Adipocyte (in vitro differentiated cells): ENCODE measurements at regions not wholly inside any gene's neighbourhood (a gene's known extent, or its start where the extent isn't known, plus 50 kb on each side); places are given as distances from the start of the nearest gene placed in this dataset.
"Not testable (repeated sequence)": the region's sequence is repeated elsewhere in the genome, so short reads cannot be mapped to it uniquely, and the experiment has no call there.

Experiments used
- DNase-seq: peaks from one replicate; pipeline ENCODE4 v3.0.0-alpha.2; 2015; ENCODE audit warnings: low read depth
- H3K27me3 ChIP-seq: replicated peaks from 2 replicates; pipeline ENCODE4 v1.7.0; 2013; ENCODE audit warnings: mild to moderate bottlenecking, low read length, moderate library complexity; ENCODE audit not compliant: control insufficient read depth, insufficient read depth
- H3K36me3 ChIP-seq: 2 replicates; pipeline ENCODE4 v1.7.0; 2013; ENCODE audit warnings: low read length, mild to moderate bottlenecking, moderate library complexity; ENCODE audit not compliant: control insufficient read depth, insufficient read depth, severe bottlenecking
- H3K4me1 ChIP-seq: 2 replicates; pipeline ENCODE4 v1.7.0; 2013; ENCODE audit warnings: mild to moderate bottlenecking, low read length, moderate library complexity; ENCODE audit not compliant: control insufficient read depth, insufficient read depth
- H3K4me3 ChIP-seq: 2 replicates; pipeline ENCODE4 v1.7.0; 2013; ENCODE audit warnings: mild to moderate bottlenecking, low read length, moderate library complexity
- H3K9ac ChIP-seq: 2 replicates; pipeline ENCODE4 v1.7.0; 2013; ENCODE audit warnings: mild to moderate bottlenecking, low read length, moderate library complexity
- H3K9me3 ChIP-seq: 2 replicates; pipeline ENCODE4 v1.7.0; 2013; ENCODE audit warnings: mild to moderate bottlenecking, low read length, moderate library complexity; ENCODE audit not compliant: control insufficient read depth

- Histone ChIP-seq H3K36me3 (no peaks in the 10 kb centered on the region), H3K4me3 (no peak overlapping the region), H3K4me1 (no peaks in the 10 kb centered on the region), H3K9me3 (no peaks in the 10 kb centered on the region), H3K9ac (no peak overlapping the region), H3K27me3 (no peaks in the 10 kb centered on the region)
- DNase-seq: no peak
Measured at GRCh38 chr12:83629931-83630330, 943.2 kb downstream of the TMTC2 start.

GRCh38 chr12:83622205-83622604 is 935.5 kb downstream of the TMTC2 start:
- Histone ChIP-seq H3K4me3 (no peak overlapping the region), H3K4me1 (peaks cover 3% of the 10 kb centered on the region), H3K27me3 (no peaks in the 10 kb centered on the region), H3K36me3 (no peaks in the 10 kb centered on the region), H3K9ac (no peak overlapping the region), H3K9me3 (no peaks in the 10 kb centered on the region)
- no peak for DNase-seq

- Histone ChIP-seq H3K36me3 (no peaks in the 10 kb centered on the region), H3K27me3 (no peaks in the 10 kb centered on the region), H3K4me1 (peaks cover 3% of the 10 kb centered on the region), H3K9ac (no peak overlapping the region), H3K4me3 (no peak overlapping the region), H3K9me3 (no peaks in the 10 kb centered on the region)
- no peak for DNase-seq
Measured at GRCh38 chr12:83619973-83620372, 933.3 kb downstream of the TMTC2 start.

GRCh38 chr12:83615152-83615551 is 928.4 kb downstream of the TMTC2 start:
- H3K4me3 ChIP-seq: no peak overlapping the region
- no peaks in the 10 kb centered on the region for H3K36me3 ChIP-seq
- H3K9me3 ChIP-seq: peaks cover 23% of the 10 kb centered on the region
- H3K4me1 ChIP-seq: no peaks in the 10 kb centered on the region
- H3K27me3 ChIP-seq: no peaks in the 10 kb centered on the region
- H3K9ac ChIP-seq: no peak overlapping the region
- no peak for DNase-seq

GRCh38 chr12:83613586-83614110 is 926.9 kb downstream of the TMTC2 start:
- Histone ChIP-seq H3K4me3 (no peak overlapping the region), H3K9ac (no peak overlapping the region), H3K27me3 (no peaks in the 10 kb centered on the region), H3K36me3 (no peaks in the 10 kb centered on the region), H3K4me1 (no peaks in the 10 kb centered on the region), H3K9me3 (peaks cover 23% of the 10 kb centered on the region)
- no peak for DNase-seq

- no peak overlapping the region for H3K9ac ChIP-seq
- H3K9me3 ChIP-seq: peaks cover 35% of the 10 kb centered on the region
- DNase-seq: no peak
- no peaks in the 10 kb centered on the region for H3K4me1 ChIP-seq
- H3K27me3 ChIP-seq: no peaks in the 10 kb centered on the region
- H3K4me3 ChIP-seq: no peak overlapping the region
- no peaks in the 10 kb centered on the region for H3K36me3 ChIP-seq
Measured at GRCh38 chr12:83603106-83603505, 916.4 kb downstream of the TMTC2 start.

GRCh38 chr12:83575326-83575725 is 888.6 kb downstream of the TMTC2 start:
- Histone ChIP-seq H3K9me3 (no peaks in the 10 kb centered on the region), H3K36me3 (no peaks in the 10 kb centered on the region), H3K9ac (no peak overlapping the region), H3K4me3 (no peak overlapping the region), H3K4me1 (peaks cover 7% of the 10 kb centered on the region), H3K27me3 (no peaks in the 10 kb centered on the region)
- DNase-seq: no peak

GRCh38 chr12:83574142-83574541 is 887.4 kb downstream of the TMTC2 start:
- Histone ChIP-seq H3K36me3 (no peaks in the 10 kb centered on the region), H3K4me3 (no peak overlapping the region), H3K4me1 (peaks cover 7% of the 10 kb centered on the region), H3K9me3 (no peaks in the 10 kb centered on the region), H3K27me3 (no peaks in the 10 kb centered on the region), H3K9ac (no peak overlapping the region)
- DNase-seq: no peak

- H3K9ac ChIP-seq: no peak overlapping the region
- H3K4me3 ChIP-seq: no peak overlapping the region
- H3K36me3 ChIP-seq: no peaks in the 10 kb centered on the region
- no peaks in the 10 kb centered on the region for H3K27me3 ChIP-seq
- H3K9me3 ChIP-seq: no peaks in the 10 kb centered on the region
- DNase-seq: peak; percentile 60
- H3K4me1 ChIP-seq: peaks cover 7% of the 10 kb centered on the region
Measured at GRCh38 chr12:83573671-83574070, 887.0 kb downstream of the TMTC2 start.

- Histone ChIP-seq H3K9me3 (no peaks in the 10 kb centered on the region), H3K27me3 (no peaks in the 10 kb centered on the region), H3K9ac (no peak overlapping the region), H3K4me1 (no peaks in the 10 kb centered on the region), H3K4me3 (no peak overlapping the region), H3K36me3 (no peaks in the 10 kb centered on the region)
- no peak for DNase-seq
Measured at GRCh38 chr12:83559650-83560049, 872.9 kb downstream of the TMTC2 start.

GRCh38 chr12:83556040-83556439 is 869.3 kb downstream of the TMTC2 start:
- H3K36me3 ChIP-seq, H3K4me3 ChIP-seq, H3K27me3 ChIP-seq, H3K9me3 ChIP-seq, H3K9ac ChIP-seq, DNase-seq, H3K4me1 ChIP-seq: not testable (repeated sequence)

- Histone ChIP-seq H3K4me3 (no peak overlapping the region), H3K4me1 (no peaks in the 10 kb centered on the region), H3K27me3 (no peaks in the 10 kb centered on the region), H3K36me3 (no peaks in the 10 kb centered on the region), H3K9me3 (no peaks in the 10 kb centered on the region), H3K9ac (no peak overlapping the region)
- DNase-seq: no peak
Measured at GRCh38 chr12:83541446-83541845, 854.7 kb downstream of the TMTC2 start.
